WTC11 (cell line): ENCODE measurements at regions not wholly inside any gene's neighbourhood (a gene's known extent, or its start where the extent isn't known, plus 50 kb on each side); places are given as distances from the start of the nearest gene placed in this dataset.

Experiments used
- ATAC-seq: fragments of 200-7000 bp; cut with Tn5 transposase; 2 replicates; pipeline ENCODE4 v1.10.0; 2021; ENCODE audit warnings: mild to moderate bottlenecking, moderate library complexity
- CTCF ChIA-PET: fragments of 300-600 bp; sonication (Branson Sonifier 250); formaldehyde crosslinking; loops from one replicate; lab custom pipeline; 2021; ENCODE audit warnings: antibody characterized with exemption; lab: Charles Lee
- POLR2A ChIA-PET: fragments of 350-600 bp; sonication (Branson Sonifier 250); formaldehyde crosslinking; loops from one replicate; lab custom pipeline; 2021; ENCODE audit warnings: antibody characterized with exemption; lab: Charles Lee
- DNase-seq: peaks from one replicate; pipeline ENCODE4 v3.0.0; 2021; ENCODE audit warnings: low spot score
- H3K27ac Mint-ChIP-seq: 2 replicates; pipeline ENCODE4 v1.8.0; 2021; ENCODE audit warnings: mixed read lengths
- H3K27me3 Mint-ChIP-seq: 2 replicates; pipeline ENCODE4 v1.8.0; 2021; ENCODE audit warnings: low read depth, mild to moderate bottlenecking, moderate library complexity, mixed read lengths
- H3K36me3 Mint-ChIP-seq: 2 replicates; pipeline ENCODE4 v1.8.0; 2021; ENCODE audit warnings: mixed read lengths
- H3K4me1 Mint-ChIP-seq: 2 replicates; pipeline ENCODE4 v1.8.0; 2022; ENCODE audit warnings: mixed read lengths
- H3K4me3 Mint-ChIP-seq: 2 replicates; pipeline ENCODE4 v1.8.0; 2021; ENCODE audit warnings: mild to moderate bottlenecking, moderate library complexity, mixed read lengths
- H3K9me3 Mint-ChIP-seq: 2 replicates; pipeline ENCODE4 v1.8.0; 2021; ENCODE audit warnings: mixed read lengths
- ATF1 ChIP-seq: sonication (generic); formaldehyde crosslinking; IDR thresholded peaks from 2 replicates; pipeline ENCODE4 v1.8.1; 2023; ENCODE audit warnings: mild to moderate bottlenecking, moderate library complexity, missing genetic modification reagents
- FOXJ3 ChIP-seq: sonication (generic); formaldehyde crosslinking; IDR thresholded peaks from 2 replicates; pipeline ENCODE4 v1.9.0; 2021; ENCODE audit warnings: missing genetic modification reagents, mild to moderate bottlenecking, borderline replicate concordance
- MXD4 ChIP-seq: fragments of 250-450 bp; sonication (Bioruptor Pico); IDR thresholded peaks from 2 replicates; pipeline ENCODE4 v1.8.0; 2021; ENCODE audit warnings: mild to moderate bottlenecking, moderate library complexity, borderline replicate concordance
- NFE2L1 ChIP-seq: sonication (generic); formaldehyde crosslinking; IDR thresholded peaks from 2 replicates; pipeline ENCODE4 v1.8.1; 2023; ENCODE audit warnings: missing genetic modification reagents
- OVOL2 ChIP-seq: fragments of 250-450 bp; sonication (Bioruptor Pico); IDR thresholded peaks from 2 replicates; pipeline ENCODE4 v1.9.0; 2021; ENCODE audit warnings: mild to moderate bottlenecking, borderline replicate concordance
- PRRX2 ChIP-seq: fragments of 250-450 bp; sonication (Bioruptor Pico); IDR thresholded peaks from 2 replicates; pipeline ENCODE4 v1.8.0; 2021; ENCODE audit warnings: mild to moderate bottlenecking
- ZNF263 ChIP-seq: sonication (generic); formaldehyde crosslinking; IDR thresholded peaks from 2 replicates; pipeline ENCODE4 v1.8.1; 2022; ENCODE audit warnings: low read depth, mild to moderate bottlenecking, moderate library complexity, missing genetic modification reagents
- ZNF423 ChIP-seq: fragments of 250-450 bp; sonication (Bioruptor Pico); IDR thresholded peaks from 2 replicates; pipeline ENCODE4 v2.1.2; 2022; ENCODE audit warnings: mild to moderate bottlenecking, moderate library complexity
- TF ChIP-seq, protein P1 (sequence below): sonication (generic); formaldehyde crosslinking; IDR thresholded peaks from 2 replicates; pipeline ENCODE4 v1.8.0; 2022; ENCODE audit warnings: mild to moderate bottlenecking, missing genetic modification reagents
- TF ChIP-seq, protein P2 (sequence below): fragments of 250-450 bp; sonication (Bioruptor Pico); IDR thresholded peaks from 2 replicates; pipeline ENCODE4 v1.9.0; 2021; ENCODE audit warnings: mild to moderate bottlenecking, borderline replicate concordance
- TF ChIP-seq, protein P3 (sequence below): fragments of 250-450 bp; sonication (Bioruptor Pico); IDR thresholded peaks from 2 replicates; pipeline ENCODE4 v1.9.0; 2021; ENCODE audit warnings: mild to moderate bottlenecking
- TF ChIP-seq, protein P4 (sequence below): sonication (generic); formaldehyde crosslinking; IDR thresholded peaks from 2 replicates; pipeline ENCODE4 v1.8.0; 2022; ENCODE audit warnings: mild to moderate bottlenecking, missing genetic modification reagents
- TF ChIP-seq, protein P5 (sequence below): fragments of 250-450 bp; sonication (Bioruptor Pico); IDR thresholded peaks from 2 replicates; pipeline ENCODE4 v1.9.0; 2021; ENCODE audit warnings: mild to moderate bottlenecking
- TF ChIP-seq, protein P6 (sequence below): fragments of 250-450 bp; sonication (Bioruptor Pico); IDR thresholded peaks from 2 replicates; pipeline ENCODE4 v1.9.0; 2021; ENCODE audit warnings: moderate library complexity, mild to moderate bottlenecking, inconsistent platforms, borderline replicate concordance
- TF ChIP-seq, protein P7 (sequence below): fragments of 250-450 bp; sonication (Bioruptor Pico); IDR thresholded peaks from 2 replicates; pipeline ENCODE4 v1.8.0; 2021; ENCODE audit warnings: mild to moderate bottlenecking

DNA sequence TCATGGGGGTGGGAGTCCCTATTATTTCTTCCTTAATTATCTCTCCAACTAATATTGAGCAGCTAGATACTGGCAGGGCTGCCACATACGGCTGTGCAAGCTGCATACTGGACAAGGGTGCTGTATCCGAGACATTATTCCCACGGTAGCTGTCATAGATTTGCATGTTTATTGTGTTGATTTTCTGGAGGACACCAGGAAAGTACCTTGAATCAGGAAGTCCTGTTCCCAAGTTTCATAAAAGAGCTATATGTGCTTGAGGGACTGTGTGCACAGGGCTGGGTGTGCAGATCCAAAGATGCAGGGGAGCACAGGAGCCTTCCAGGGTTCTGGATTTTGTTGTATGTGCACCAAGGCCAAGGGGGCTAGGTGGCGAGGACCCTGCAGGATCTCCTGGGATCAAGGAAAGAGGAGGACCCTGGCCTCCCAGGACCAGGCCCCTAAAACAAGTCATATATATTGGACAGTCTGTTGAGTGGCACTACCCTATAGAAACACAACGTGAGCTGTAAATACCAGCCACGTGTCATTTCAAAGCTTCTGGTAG is 119.2 kb upstream of the ALDH1A3 start:
- ChIA-PET POLR2A (interaction anchor here (0.7 kb wide), 1 partner anchor 1009 kb away, joined by 5 read pairs; no protein-coding TSS in a partner anchor), CTCF (interaction anchor here (0.7 to 2.4 kb wide), 3 partner anchors 112 to 248 kb away, joined by 3 to 6 read pairs (median 4); no protein-coding TSS in a partner anchor)
- DNase-seq (no peak), ATAC-seq (no peak)
- no peaks in the 10 kb centered on the region for H3K36me3 Mint-ChIP-seq
- H3K27ac Mint-ChIP-seq, result no peak overlapping the region
- no peak for TF ChIP-seq NFE2L1 (CRISPR knock-in tag)
- TF ChIP-seq PRRX2 (CRISPR knock-in tag), result no peak
- TF ChIP-seq, protein P1, sequence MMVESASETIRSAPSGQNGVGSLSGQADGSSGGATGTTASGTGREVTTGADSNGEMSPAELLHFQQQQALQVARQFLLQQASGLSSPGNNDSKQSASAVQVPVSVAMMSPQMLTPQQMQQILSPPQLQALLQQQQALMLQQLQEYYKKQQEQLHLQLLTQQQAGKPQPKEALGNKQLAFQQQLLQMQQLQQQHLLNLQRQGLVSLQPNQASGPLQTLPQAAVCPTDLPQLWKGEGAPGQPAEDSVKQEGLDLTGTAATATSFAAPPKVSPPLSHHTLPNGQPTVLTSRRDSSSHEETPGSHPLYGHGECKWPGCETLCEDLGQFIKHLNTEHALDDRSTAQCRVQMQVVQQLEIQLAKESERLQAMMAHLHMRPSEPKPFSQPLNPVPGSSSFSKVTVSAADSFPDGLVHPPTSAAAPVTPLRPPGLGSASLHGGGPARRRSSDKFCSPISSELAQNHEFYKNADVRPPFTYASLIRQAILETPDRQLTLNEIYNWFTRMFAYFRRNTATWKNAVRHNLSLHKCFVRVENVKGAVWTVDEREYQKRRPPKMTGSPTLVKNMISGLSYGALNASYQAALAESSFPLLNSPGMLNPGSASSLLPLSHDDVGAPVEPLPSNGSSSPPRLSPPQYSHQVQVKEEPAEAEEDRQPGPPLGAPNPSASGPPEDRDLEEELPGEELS (CRISPR knock-in tag), result no peak
- TF ChIP-seq, protein P2, sequence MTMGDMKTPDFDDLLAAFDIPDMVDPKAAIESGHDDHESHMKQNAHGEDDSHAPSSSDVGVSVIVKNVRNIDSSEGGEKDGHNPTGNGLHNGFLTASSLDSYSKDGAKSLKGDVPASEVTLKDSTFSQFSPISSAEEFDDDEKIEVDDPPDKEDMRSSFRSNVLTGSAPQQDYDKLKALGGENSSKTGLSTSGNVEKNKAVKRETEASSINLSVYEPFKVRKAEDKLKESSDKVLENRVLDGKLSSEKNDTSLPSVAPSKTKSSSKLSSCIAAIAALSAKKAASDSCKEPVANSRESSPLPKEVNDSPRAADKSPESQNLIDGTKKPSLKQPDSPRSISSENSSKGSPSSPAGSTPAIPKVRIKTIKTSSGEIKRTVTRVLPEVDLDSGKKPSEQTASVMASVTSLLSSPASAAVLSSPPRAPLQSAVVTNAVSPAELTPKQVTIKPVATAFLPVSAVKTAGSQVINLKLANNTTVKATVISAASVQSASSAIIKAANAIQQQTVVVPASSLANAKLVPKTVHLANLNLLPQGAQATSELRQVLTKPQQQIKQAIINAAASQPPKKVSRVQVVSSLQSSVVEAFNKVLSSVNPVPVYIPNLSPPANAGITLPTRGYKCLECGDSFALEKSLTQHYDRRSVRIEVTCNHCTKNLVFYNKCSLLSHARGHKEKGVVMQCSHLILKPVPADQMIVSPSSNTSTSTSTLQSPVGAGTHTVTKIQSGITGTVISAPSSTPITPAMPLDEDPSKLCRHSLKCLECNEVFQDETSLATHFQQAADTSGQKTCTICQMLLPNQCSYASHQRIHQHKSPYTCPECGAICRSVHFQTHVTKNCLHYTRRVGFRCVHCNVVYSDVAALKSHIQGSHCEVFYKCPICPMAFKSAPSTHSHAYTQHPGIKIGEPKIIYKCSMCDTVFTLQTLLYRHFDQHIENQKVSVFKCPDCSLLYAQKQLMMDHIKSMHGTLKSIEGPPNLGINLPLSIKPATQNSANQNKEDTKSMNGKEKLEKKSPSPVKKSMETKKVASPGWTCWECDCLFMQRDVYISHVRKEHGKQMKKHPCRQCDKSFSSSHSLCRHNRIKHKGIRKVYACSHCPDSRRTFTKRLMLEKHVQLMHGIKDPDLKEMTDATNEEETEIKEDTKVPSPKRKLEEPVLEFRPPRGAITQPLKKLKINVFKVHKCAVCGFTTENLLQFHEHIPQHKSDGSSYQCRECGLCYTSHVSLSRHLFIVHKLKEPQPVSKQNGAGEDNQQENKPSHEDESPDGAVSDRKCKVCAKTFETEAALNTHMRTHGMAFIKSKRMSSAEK (CRISPR knock-in tag), result no peak
- TF ChIP-seq, protein P3, sequence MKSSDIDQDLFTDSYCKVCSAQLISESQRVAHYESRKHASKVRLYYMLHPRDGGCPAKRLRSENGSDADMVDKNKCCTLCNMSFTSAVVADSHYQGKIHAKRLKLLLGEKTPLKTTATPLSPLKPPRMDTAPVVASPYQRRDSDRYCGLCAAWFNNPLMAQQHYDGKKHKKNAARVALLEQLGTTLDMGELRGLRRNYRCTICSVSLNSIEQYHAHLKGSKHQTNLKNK (CRISPR knock-in tag), result no peak
- TF ChIP-seq, protein P4, sequence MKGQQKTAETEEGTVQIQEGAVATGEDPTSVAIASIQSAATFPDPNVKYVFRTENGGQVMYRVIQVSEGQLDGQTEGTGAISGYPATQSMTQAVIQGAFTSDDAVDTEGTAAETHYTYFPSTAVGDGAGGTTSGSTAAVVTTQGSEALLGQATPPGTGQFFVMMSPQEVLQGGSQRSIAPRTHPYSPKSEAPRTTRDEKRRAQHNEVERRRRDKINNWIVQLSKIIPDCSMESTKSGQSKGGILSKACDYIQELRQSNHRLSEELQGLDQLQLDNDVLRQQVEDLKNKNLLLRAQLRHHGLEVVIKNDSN, result no peak
- no peak for TF ChIP-seq ZNF263 (CRISPR knock-in tag)
- TF ChIP-seq, protein P5, sequence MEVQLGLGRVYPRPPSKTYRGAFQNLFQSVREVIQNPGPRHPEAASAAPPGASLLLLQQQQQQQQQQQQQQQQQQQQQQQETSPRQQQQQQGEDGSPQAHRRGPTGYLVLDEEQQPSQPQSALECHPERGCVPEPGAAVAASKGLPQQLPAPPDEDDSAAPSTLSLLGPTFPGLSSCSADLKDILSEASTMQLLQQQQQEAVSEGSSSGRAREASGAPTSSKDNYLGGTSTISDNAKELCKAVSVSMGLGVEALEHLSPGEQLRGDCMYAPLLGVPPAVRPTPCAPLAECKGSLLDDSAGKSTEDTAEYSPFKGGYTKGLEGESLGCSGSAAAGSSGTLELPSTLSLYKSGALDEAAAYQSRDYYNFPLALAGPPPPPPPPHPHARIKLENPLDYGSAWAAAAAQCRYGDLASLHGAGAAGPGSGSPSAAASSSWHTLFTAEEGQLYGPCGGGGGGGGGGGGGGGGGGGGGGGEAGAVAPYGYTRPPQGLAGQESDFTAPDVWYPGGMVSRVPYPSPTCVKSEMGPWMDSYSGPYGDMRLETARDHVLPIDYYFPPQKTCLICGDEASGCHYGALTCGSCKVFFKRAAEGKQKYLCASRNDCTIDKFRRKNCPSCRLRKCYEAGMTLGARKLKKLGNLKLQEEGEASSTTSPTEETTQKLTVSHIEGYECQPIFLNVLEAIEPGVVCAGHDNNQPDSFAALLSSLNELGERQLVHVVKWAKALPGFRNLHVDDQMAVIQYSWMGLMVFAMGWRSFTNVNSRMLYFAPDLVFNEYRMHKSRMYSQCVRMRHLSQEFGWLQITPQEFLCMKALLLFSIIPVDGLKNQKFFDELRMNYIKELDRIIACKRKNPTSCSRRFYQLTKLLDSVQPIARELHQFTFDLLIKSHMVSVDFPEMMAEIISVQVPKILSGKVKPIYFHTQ (CRISPR knock-in tag), result no peak
- no peak for TF ChIP-seq FOXJ3
- TF ChIP-seq ATF1 (CRISPR knock-in tag), result no peak
- no peak for TF ChIP-seq ZNF423 (CRISPR knock-in tag)
- TF ChIP-seq MXD4 (CRISPR knock-in tag), result no peak
- no peak for TF ChIP-seq OVOL2 (CRISPR knock-in tag)
- TF ChIP-seq, protein P6, sequence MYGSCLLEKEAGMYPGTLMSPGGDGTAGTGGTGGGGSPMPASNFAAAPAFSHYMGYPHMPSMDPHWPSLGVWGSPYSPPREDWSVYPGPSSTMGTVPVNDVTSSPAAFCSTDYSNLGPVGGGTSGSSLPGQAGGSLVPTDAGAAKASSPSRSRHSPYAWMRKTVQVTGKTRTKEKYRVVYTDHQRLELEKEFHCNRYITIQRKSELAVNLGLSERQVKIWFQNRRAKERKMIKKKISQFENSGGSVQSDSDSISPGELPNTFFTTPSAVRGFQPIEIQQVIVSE, result no peak
- TF ChIP-seq, protein P7, sequence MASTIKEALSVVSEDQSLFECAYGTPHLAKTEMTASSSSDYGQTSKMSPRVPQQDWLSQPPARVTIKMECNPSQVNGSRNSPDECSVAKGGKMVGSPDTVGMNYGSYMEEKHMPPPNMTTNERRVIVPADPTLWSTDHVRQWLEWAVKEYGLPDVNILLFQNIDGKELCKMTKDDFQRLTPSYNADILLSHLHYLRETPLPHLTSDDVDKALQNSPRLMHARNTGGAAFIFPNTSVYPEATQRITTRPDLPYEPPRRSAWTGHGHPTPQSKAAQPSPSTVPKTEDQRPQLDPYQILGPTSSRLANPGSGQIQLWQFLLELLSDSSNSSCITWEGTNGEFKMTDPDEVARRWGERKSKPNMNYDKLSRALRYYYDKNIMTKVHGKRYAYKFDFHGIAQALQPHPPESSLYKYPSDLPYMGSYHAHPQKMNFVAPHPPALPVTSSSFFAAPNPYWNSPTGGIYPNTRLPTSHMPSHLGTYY (CRISPR knock-in tag), result no peak
- H3K4me1 Mint-ChIP-seq, result peaks cover 19% of the 10 kb centered on the region
- no peak overlapping the region for H3K4me3 Mint-ChIP-seq
- H3K27me3 Mint-ChIP-seq, result no peaks in the 10 kb centered on the region
- no peaks in the 10 kb centered on the region for H3K9me3 Mint-ChIP-seq
